B cell (primary cell): ENCODE measurements at regions not wholly inside any gene's neighbourhood (a gene's known extent, or its start where the extent isn't known, plus 50 kb on each side); places are given as distances from the start of the nearest gene placed in this dataset.

ENCODE experiments used
- ATAC-seq: fragments of 200-7000 bp; cut with Tn5 transposase; one replicate; pipeline ENCODE4 v1.10.0; 2021; ENCODE audit warnings: low read depth, mild to moderate bottlenecking, moderate number of reproducible peaks, moderate library complexity
- CTCF ChIA-PET: fragments of 350-600 bp; sonication (Branson Sonifier 250); formaldehyde crosslinking; loops from one replicate; lab custom pipeline; 2021; ENCODE audit warnings: antibody characterized with exemption, inconsistent platforms; lab: Charles Lee
- POLR2A ChIA-PET: fragments of 350-600 bp; sonication (Branson Sonifier 250); formaldehyde crosslinking; loops from one replicate; lab custom pipeline; 2021; ENCODE audit warnings: antibody characterized with exemption; lab: Charles Lee
- DNase-seq: peaks from one replicate; pipeline ENCODE4 v3.0.0; 2013
- H2AFZ ChIP-seq: 2 replicates; pipeline ENCODE4 v1.6.1; 2012; ENCODE audit warnings: mild to moderate bottlenecking, low read depth, low read length; ENCODE audit not compliant: insufficient read depth, poor library complexity, severe bottlenecking
- H3K27ac ChIP-seq, 2 donors: 1 replicate in 1 of 2; 2 replicates in 1 of 2; pipeline ENCODE4 v1.5.1; 2012 to 2013; ENCODE audit warnings: low read length in 2 of 2, mild to moderate bottlenecking in 2 of 2, moderate library complexity in 1 of 2
- H3K27me3 ChIP-seq, 4 experiments: fragments of 200-600 bp in 1 of 4; sonication (generic) in 1 of 4; replicated peaks in 1 of 4; 1 replicate in 2 of 4; 2 replicates in 2 of 4; pipeline versions ENCODE4 v1.6.1 to v1.7.0; 2013 to 2016; ENCODE audit warnings: low read length in 3 of 4, mild to moderate bottlenecking in 2 of 4, mixed read lengths in 1 of 4, moderate library complexity in 1 of 4; ENCODE audit not compliant: insufficient read depth in 4 of 4, control insufficient read depth in 3 of 4; ENCODE audit errors: control extremely low read depth in 1 of 4
- H3K36me3 ChIP-seq, 2 experiments: replicated peaks in 1 of 2; 1 replicate in 1 of 2; 2 replicates in 1 of 2; pipeline versions ENCODE4 v1.6.1 to v1.7.1; 2013; ENCODE audit warnings: low read length in 1 of 2; ENCODE audit not compliant: insufficient read depth in 2 of 2, control insufficient read depth in 1 of 2; ENCODE audit errors: control extremely low read depth in 1 of 2, extremely low read depth in 1 of 2
- H3K4me1 ChIP-seq, 2 donors: fragments of 200-600 bp in 1 of 2; sonication (generic) in 1 of 2; 1 replicate in 1 of 2; 2 replicates in 1 of 2; pipeline versions ENCODE4 v1.5.1 to v1.6.1; 2013 to 2017; ENCODE audit warnings: low read length in 2 of 2; ENCODE audit not compliant: control insufficient read depth in 2 of 2, insufficient read depth in 2 of 2
- H3K4me2 ChIP-seq: replicated peaks from 2 replicates; pipeline ENCODE3; 2012; ENCODE audit warnings: mild to moderate bottlenecking, low read depth, low read length; ENCODE audit not compliant: poor library complexity, severe bottlenecking
- H3K4me3 ChIP-seq, 5 experiments: fragments of 200-600 bp in 1 of 5; sonication (generic) in 1 of 5; 1 replicate in 3 of 5; 2 replicates in 2 of 5; pipeline versions ENCODE4 v1.5.1 to v1.7.0; 2011 to 2016; ENCODE audit warnings: low read length in 4 of 5, mild to moderate bottlenecking in 4 of 5, low read depth in 2 of 5, control low read depth in 1 of 5, moderate library complexity in 1 of 5; ENCODE audit not compliant: insufficient read depth in 1 of 5; ENCODE audit errors: control extremely low read depth in 1 of 5, extremely low read depth in 1 of 5
- H3K79me2 ChIP-seq: fragments of 200-600 bp; sonication (generic); one replicate; pipeline ENCODE4 v1.6.0; 2016; ENCODE audit warnings: low read length; ENCODE audit not compliant: control insufficient read depth, insufficient read depth
- H3K9ac ChIP-seq: fragments of 200-600 bp; sonication (generic); 2 replicates; pipeline ENCODE4 v1.6.1; 2017; ENCODE audit warnings: mild to moderate bottlenecking, low read length, moderate library complexity
- H3K9me3 ChIP-seq, 3 donors: one replicate each; pipeline versions ENCODE4 v1.6.1 to v1.7.1; 2013; ENCODE audit warnings: low read length in 2 of 3; ENCODE audit not compliant: control insufficient read depth in 2 of 3, insufficient read depth in 1 of 3; ENCODE audit errors: control extremely low read depth in 1 of 3
- H4K20me1 ChIP-seq: 2 replicates; pipeline ENCODE4 v1.6.0; 2012; ENCODE audit warnings: mild to moderate bottlenecking, low read length; ENCODE audit not compliant: insufficient read depth, control insufficient read depth, poor library complexity, severe bottlenecking
- H3K27ac Mint-ChIP-seq: one replicate; pipeline ENCODE4 v1.8.0; 2021; ENCODE audit warnings: mixed read lengths
- H3K27me3 Mint-ChIP-seq: one replicate; pipeline ENCODE4 v1.8.0; 2021; ENCODE audit warnings: mixed read lengths
- H3K4me1 Mint-ChIP-seq: one replicate; pipeline ENCODE4 v1.8.0; 2021; ENCODE audit warnings: mixed read lengths
- H3K4me3 Mint-ChIP-seq: one replicate; pipeline ENCODE4 v1.8.0; 2021; ENCODE audit warnings: mixed read lengths
- H3K9me3 Mint-ChIP-seq: one replicate; pipeline ENCODE4 v1.8.0; 2022; ENCODE audit warnings: mixed read lengths; ENCODE audit not compliant: insufficient read depth
- CTCF ChIP-seq: fragments of 200-600 bp; IDR thresholded peaks from one replicate; pipeline ENCODE4 v1.8.0; 2022; ENCODE audit warnings: antibody characterized with exemption, mild to moderate bottlenecking
- EZH2 ChIP-seq: IDR thresholded peaks from 2 replicates; pipeline ENCODE4 v1.6.1; 2012; ENCODE audit warnings: borderline replicate concordance, low read depth, mild to moderate bottlenecking, moderate library complexity, low read length; ENCODE audit not compliant: insufficient read depth, poor library complexity, severe bottlenecking
- WGBS: methylation state at CpG from one replicate; pipeline ENCODE4 v1.1.5; 2013; ENCODE audit warnings: missing lambda C conversion rate; ENCODE audit not compliant: insufficient coverage; 5-methylcytosine and 5-hydroxymethylcytosine counted together
- intact Hi-C: fragments of 100-400 bp; cut with micrococcal nuclease; formaldehyde crosslinking; loops from one replicate; pipeline ENCODE4 v1.10.0; 2022

- H3K4me2 ChIP-seq, result no peak overlapping the region
- H3K9me3 ChIP-seq, result peaks cover 0 to 4% (median 0%) of the 10 kb centered on the region in 3 donors
- Mint-ChIP-seq H3K27ac (no peak overlapping the region), H3K9me3 (peaks cover 6% of the 10 kb centered on the region), H3K27me3 (no peaks in the 10 kb centered on the region), H3K4me3 (no peak overlapping the region), H3K4me1 (no peaks in the 10 kb centered on the region)
- no peak overlapping the region for H3K4me3 ChIP-seq
- H3K4me1 ChIP-seq, result no peaks in the 10 kb centered on the region
- no peak overlapping the region for H2AFZ ChIP-seq
- no peaks in the 10 kb centered on the region for H3K79me2 ChIP-seq
- H3K27me3 ChIP-seq, result no peaks in the 10 kb centered on the region
- no peak overlapping the region for H3K27ac ChIP-seq
- POLR2A ChIA-PET, result no interaction called here
- no peaks in the 10 kb centered on the region for H4K20me1 ChIP-seq
- CTCF ChIA-PET, result no interaction called here
- WGBS, result no CpG with 5 or more reads among the region's 1 CpG
- intact Hi-C loops, result no loop called here
- H3K36me3 ChIP-seq, result no peaks in the 10 kb centered on the region
- TF ChIP-seq CTCF, result no peak
- no peak for TF ChIP-seq EZH2
- H3K9ac ChIP-seq, result no peak overlapping the region
- ATAC-seq (no peak), DNase-seq (no peak)
These were observed 779.5 kb upstream of the LRRTM1 start for GRCh38 chr2:81084101-81084500.

- no peak overlapping the region for H3K27ac Mint-ChIP-seq
- POLR2A ChIA-PET, result no interaction called here
- WGBS, result 100% methylated on average over 2 of the region's 2 CpGs
- Histone ChIP-seq H3K4me2 (no peak overlapping the region), H3K9ac (no peak overlapping the region), H3K9me3 (peaks cover 0 to 4% (median 1%) of the 10 kb centered on the region in 3 donors), H3K4me3 (no peak overlapping the region), H3K79me2 (no peaks in the 10 kb centered on the region), H2AFZ (no peak overlapping the region), H3K36me3 (no peaks in the 10 kb centered on the region), H3K4me1 (no peaks in the 10 kb centered on the region), H3K27ac (no peak overlapping the region), H3K27me3 (no peaks in the 10 kb centered on the region), H4K20me1 (no peaks in the 10 kb centered on the region)
- intact Hi-C loops, result no loop called here
- peaks cover 9% of the 10 kb centered on the region for H3K9me3 Mint-ChIP-seq
- H3K27me3 Mint-ChIP-seq, result no peaks in the 10 kb centered on the region
- CTCF ChIA-PET, result no interaction called here
- H3K4me1 Mint-ChIP-seq, result no peaks in the 10 kb centered on the region
- ATAC-seq (no peak), DNase-seq (no peak)
- TF ChIP-seq EZH2 (no peak), CTCF (no peak)
- H3K4me3 Mint-ChIP-seq, result no peak overlapping the region
These were observed 774.1 kb upstream of the LRRTM1 start for GRCh38 chr2:81078631-81079030.
